HFF-Myc (cell line): ENCODE measurements at regions not wholly inside any gene's neighbourhood (a gene's known extent, or its start where the extent isn't known, plus 50 kb on each side); places are given as distances from the start of the nearest gene placed in this dataset.

Experiments used
- DNase-seq: peaks from one replicate; pipeline ENCODE4 v3.0.0-alpha.2; 2011; ENCODE audit warnings: low read depth; ENCODE audit errors: extremely low read depth
- H3K4me3 ChIP-seq: replicated peaks from 2 replicates; pipeline ENCODE4 v1.5.1; 2011; ENCODE audit warnings: low read depth, mild to moderate bottlenecking, control low read depth, low read length
- CTCF ChIP-seq: IDR thresholded peaks from 2 replicates; pipeline ENCODE4 v1.5.1; 2012; ENCODE audit warnings: mild to moderate bottlenecking, low read depth, low read length, control low read depth; ENCODE audit errors: missing control alignments

- no peak overlapping the region for H3K4me3 ChIP-seq
- no peak for TF ChIP-seq CTCF
- no peak for DNase-seq
These were observed 123.8 kb upstream of the JARID2 start for GRCh38 chr6:15121977-15122550.

GRCh38 chr6:15129887-15130286 lies 116.0 kb upstream of the JARID2 start:
- TF ChIP-seq CTCF: no peak
- H3K4me3 ChIP-seq: no peak overlapping the region
- DNase-seq: no peak

GRCh38 chr6:15131234-15131633 lies 114.6 kb upstream of the JARID2 start:
- no peak for DNase-seq
- H3K4me3 ChIP-seq: no peak overlapping the region
- TF ChIP-seq CTCF: no peak

GRCh38 chr6:15131651-15132061 lies 114.2 kb upstream of the JARID2 start:
- no peak for TF ChIP-seq CTCF
- H3K4me3 ChIP-seq: no peak overlapping the region
- no peak for DNase-seq

- H3K4me3 ChIP-seq: no peak overlapping the region
- DNase-seq: no peak
- TF ChIP-seq CTCF: no peak
These were observed 113.7 kb upstream of the JARID2 start for GRCh38 chr6:15132167-15132566.

GRCh38 chr6:15132854-15133670 lies 112.8 kb upstream of the JARID2 start:
- no peak for TF ChIP-seq CTCF
- no peak overlapping the region for H3K4me3 ChIP-seq
- no peak for DNase-seq
